ENCODE measurements at regions not wholly inside any gene's neighbourhood (a gene's known extent, or its start where the extent isn't known, plus 50 kb on each side); places are given as distances from the start of the nearest gene placed in this dataset.

DNA sequence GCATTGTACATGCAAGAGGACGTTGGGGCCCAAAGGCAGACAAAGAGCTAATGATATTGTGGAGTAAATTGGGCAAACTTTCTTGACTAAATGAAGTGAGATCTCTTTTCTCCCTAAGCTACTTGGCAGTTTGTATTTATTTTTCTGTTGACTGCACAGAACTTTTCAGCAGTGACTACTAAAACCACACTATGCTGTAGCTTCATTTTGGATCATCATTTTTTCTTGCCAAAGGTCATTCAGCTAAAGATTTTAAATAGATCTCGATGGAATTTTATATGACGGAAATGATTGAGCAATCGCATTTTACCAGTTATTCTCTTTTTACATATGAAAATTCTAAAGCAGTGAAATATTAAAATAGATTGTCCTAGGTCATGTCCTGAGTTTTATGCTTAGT lies 286.1 kb upstream of the ACTBL2 start:
- TF ChIP-seq, protein P1, sequence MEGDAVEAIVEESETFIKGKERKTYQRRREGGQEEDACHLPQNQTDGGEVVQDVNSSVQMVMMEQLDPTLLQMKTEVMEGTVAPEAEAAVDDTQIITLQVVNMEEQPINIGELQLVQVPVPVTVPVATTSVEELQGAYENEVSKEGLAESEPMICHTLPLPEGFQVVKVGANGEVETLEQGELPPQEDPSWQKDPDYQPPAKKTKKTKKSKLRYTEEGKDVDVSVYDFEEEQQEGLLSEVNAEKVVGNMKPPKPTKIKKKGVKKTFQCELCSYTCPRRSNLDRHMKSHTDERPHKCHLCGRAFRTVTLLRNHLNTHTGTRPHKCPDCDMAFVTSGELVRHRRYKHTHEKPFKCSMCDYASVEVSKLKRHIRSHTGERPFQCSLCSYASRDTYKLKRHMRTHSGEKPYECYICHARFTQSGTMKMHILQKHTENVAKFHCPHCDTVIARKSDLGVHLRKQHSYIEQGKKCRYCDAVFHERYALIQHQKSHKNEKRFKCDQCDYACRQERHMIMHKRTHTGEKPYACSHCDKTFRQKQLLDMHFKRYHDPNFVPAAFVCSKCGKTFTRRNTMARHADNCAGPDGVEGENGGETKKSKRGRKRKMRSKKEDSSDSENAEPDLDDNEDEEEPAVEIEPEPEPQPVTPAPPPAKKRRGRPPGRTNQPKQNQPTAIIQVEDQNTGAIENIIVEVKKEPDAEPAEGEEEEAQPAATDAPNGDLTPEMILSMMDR (IDR thresholded peaks at IDR 0.05; ENCODE audit: low read depth, low read length, poor library complexity, severe bottlenecking), result no peak
- TF ChIP-seq EZH2phosphoT487 (IDR thresholded peaks at IDR 0.05; ENCODE audit: borderline replicate concordance, low read length), result no peak

All from DOHH2 (cell line).